NOMO-1 (cell line): ENCODE measurements at regions not wholly inside any gene's neighbourhood (a gene's known extent, or its start where the extent isn't known, plus 50 kb on each side); places are given as distances from the start of the nearest gene placed in this dataset.
A peak's percentile ranks its signal among the peaks of the same experiment; 100 is the strongest.
"Not testable (repeated sequence)": the region's sequence is repeated elsewhere in the genome, so short reads cannot be mapped to it uniquely, and the experiment has no call there.

Experiments used
- DNase-seq, 2 experiments: peaks; one replicate each; lab custom pipeline; 2025; ENCODE audit not compliant: unreplicated experiment in 2 of 2; lab: John Stamatoyannopoulos, UW

GRCh38 chr7:27409776-27410175, 167.2 kb downstream of the EVX1 start:
- no peak for DNase-seq

- no peak for DNase-seq
Observed at GRCh38 chr7:27410812-27411544, 168.4 kb downstream of the EVX1 start.

- no peak for DNase-seq
Observed at GRCh38 chr7:27412164-27412563, 169.6 kb downstream of the EVX1 start.

GRCh38 chr7:27418541-27418940, 175.9 kb downstream of the EVX1 start:
- DNase-seq, result no peak

- no peak for DNase-seq
Observed at GRCh38 chr7:27419581-27420177, 177.1 kb downstream of the EVX1 start.

- no peak for DNase-seq
Observed at GRCh38 chr7:27420702-27421101, 178.1 kb downstream of the EVX1 start.

GRCh38 chr7:27423290-27423689, 180.7 kb downstream of the EVX1 start:
- no peak for DNase-seq

GRCh38 chr7:27423821-27424220, 181.2 kb downstream of the EVX1 start:
- no peak for DNase-seq

- DNase-seq, result no peak
Observed at GRCh38 chr7:27424231-27424630, 181.6 kb downstream of the EVX1 start.

- peak in 1 of 2 experiments; percentile 41 for DNase-seq
Observed at GRCh38 chr7:27424749-27425148, 182.1 kb downstream of the EVX1 start.

- DNase-seq, result no peak
Observed at GRCh38 chr7:27427416-27427815, 184.8 kb downstream of the EVX1 start.

- DNase-seq, result peak; percentile 12 to 53
Observed at GRCh38 chr7:27430105-27430504, 187.5 kb downstream of the EVX1 start.

GRCh38 chr7:27431465-27431864, 188.9 kb downstream of the EVX1 start:
- DNase-seq, result no peak

- DNase-seq, result no peak
Observed at GRCh38 chr7:27433581-27433980, 191.0 kb downstream of the EVX1 start.

GRCh38 chr7:27434756-27435400, 192.3 kb downstream of the EVX1 start:
- no peak for DNase-seq

GRCh38 chr7:27435461-27435860, 192.9 kb downstream of the EVX1 start:
- DNase-seq, result no peak

- no peak for DNase-seq
Observed at GRCh38 chr7:27438881-27439589, 196.4 kb downstream of the EVX1 start.

GRCh38 chr7:27442455-27442854, 199.9 kb downstream of the EVX1 start:
- DNase-seq, result no peak

- DNase-seq, result not testable (repeated sequence)
Observed at GRCh38 chr7:27449046-27449445, 206.4 kb downstream of the EVX1 start.

GRCh38 chr7:27453702-27454405, 208.8 kb downstream of the HIBADH start:
- DNase-seq, result no peak

GRCh38 chr7:27457120-27457519, 205.6 kb downstream of the HIBADH start:
- not testable (repeated sequence) for DNase-seq
